OCI-LY7 (cell line): ENCODE measurements at regions not wholly inside any gene's neighbourhood (a gene's known extent, or its start where the extent isn't known, plus 50 kb on each side); places are given as distances from the start of the nearest gene placed in this dataset.

Source experiments
- BruUV-seq: library from RNA; stranded (reverse); fragments of 400-500 nt; replicated peaks from 2 replicates; lab custom pipeline; 2021; lab: Mats Ljungman, UMichigan
- CTCF ChIA-PET: fragments of 300-600 bp; sonication (Branson Sonifier 250); formaldehyde crosslinking; loops from one replicate; lab custom pipeline; 2022; ENCODE audit warnings: antibody characterized with exemption; ENCODE audit not compliant: unreplicated experiment; lab: Charles Lee
- POLR2A ChIA-PET: fragments of 300-600 bp; sonication (Branson Sonifier 250); formaldehyde crosslinking; loops from one replicate; lab custom pipeline; 2022; ENCODE audit warnings: antibody characterized with exemption; lab: Charles Lee
- DNase-seq: peaks from one replicate; pipeline ENCODE4 v3.0.0-alpha.2; 2015; ENCODE audit warnings: low spot score
- H2AFZ ChIP-seq: fragments of 200-600 bp; sonication (generic), shearing (Covaris generic); 2 replicates; pipeline ENCODE4 v1.6.1; 2014; ENCODE audit warnings: mild to moderate bottlenecking, antibody characterized with exemption, low read length, moderate library complexity
- H3K27ac ChIP-seq: fragments of 200-600 bp; sonication (generic); 2 replicates; pipeline ENCODE4 v1.5.1; 2014; ENCODE audit warnings: mixed run types, low read depth, mild to moderate bottlenecking, moderate library complexity, low read length, inconsistent platforms; ENCODE audit not compliant: poor library complexity, severe bottlenecking
- H3K36me3 ChIP-seq: fragments of 200-600 bp; sonication (generic); 2 replicates; pipeline ENCODE4 v1.6.1; 2014; ENCODE audit warnings: mild to moderate bottlenecking, antibody characterized with exemption, low read length, moderate library complexity, mixed read lengths; ENCODE audit not compliant: insufficient read depth
- H3K4me1 ChIP-seq: fragments of 200-600 bp; sonication (generic); 2 replicates; pipeline ENCODE4 v1.5.1; 2014; ENCODE audit warnings: mild to moderate bottlenecking, low read length; ENCODE audit not compliant: insufficient read depth, poor library complexity, severe bottlenecking
- H3K4me2 ChIP-seq: fragments of 200-600 bp; sonication (generic); 2 replicates; pipeline ENCODE4 v1.6.1; 2014; ENCODE audit warnings: mild to moderate bottlenecking, low read length
- H3K4me3 ChIP-seq: fragments of 200-600 bp; sonication (generic); 2 replicates; pipeline ENCODE4 v1.5.1; 2014; ENCODE audit warnings: mild to moderate bottlenecking, low read depth, low read length; ENCODE audit not compliant: poor library complexity, severe bottlenecking
- H3K79me2 ChIP-seq: fragments of 200-600 bp; sonication (generic); 2 replicates; pipeline ENCODE4 v1.6.1; 2016; ENCODE audit warnings: low read depth, mild to moderate bottlenecking, low read length, moderate library complexity, mixed read lengths; ENCODE audit not compliant: insufficient read depth
- H3K9me2 ChIP-seq: fragments of 200-600 bp; sonication (generic); 2 replicates; pipeline ENCODE4 v1.6.1; 2016; ENCODE audit warnings: mild to moderate bottlenecking, low read length, mixed read lengths; ENCODE audit not compliant: insufficient read depth
- H3K9me3 ChIP-seq: fragments of 200-600 bp; sonication (generic); 2 replicates; pipeline ENCODE4 v1.6.1; 2014; ENCODE audit warnings: mild to moderate bottlenecking, mixed run types, low read length, mixed read lengths
- H4K20me1 ChIP-seq: fragments of 200-600 bp; sonication (generic); 2 replicates; pipeline ENCODE4 v1.6.1; 2014; ENCODE audit warnings: mild to moderate bottlenecking, antibody characterized with exemption, low read length, moderate library complexity, mixed read lengths; ENCODE audit not compliant: insufficient read depth
- CTCF ChIP-seq: fragments of 200-600 bp; sonication (generic); conservative IDR thresholded peaks from 2 replicates; pipeline ENCODE4 v1.5.1; 2014; ENCODE audit warnings: mild to moderate bottlenecking, antibody characterized with exemption, low read length, moderate library complexity, mixed read lengths
- EZH2phosphoT487 ChIP-seq: fragments of 200-600 bp; sonication (generic); IDR thresholded peaks from 2 replicates; pipeline ENCODE4 v1.6.1; 2018; ENCODE audit warnings: low read depth, borderline replicate concordance, mild to moderate bottlenecking, mixed run types, antibody characterized with exemption, low read length, moderate library complexity, mixed read lengths
- intact Hi-C: fragments of 100-400 bp; cut with micrococcal nuclease; formaldehyde crosslinking; loops from one replicate; pipeline ENCODE4 v1.10.0; 2022; ENCODE audit not compliant: unreplicated experiment

GRCh38 chr3:74129611-74130010 is 484.8 kb downstream of the CNTN3 start:
- H3K4me3 ChIP-seq, result no peak overlapping the region
- H3K4me2 ChIP-seq, result no peak overlapping the region
- H3K9me2 ChIP-seq, result no peaks in the 10 kb centered on the region
- H3K9me3 ChIP-seq, result no peaks in the 10 kb centered on the region
- BruUV-seq, result no TSS peak
- H3K36me3 ChIP-seq, result no peaks in the 10 kb centered on the region
- no peak overlapping the region for H3K27ac ChIP-seq
- intact Hi-C loops, result no loop called here
- H2AFZ ChIP-seq, result no peak overlapping the region
- no peaks in the 10 kb centered on the region for H4K20me1 ChIP-seq
- H3K4me1 ChIP-seq, result no peaks in the 10 kb centered on the region
- TF ChIP-seq CTCF (no peak), EZH2phosphoT487 (no peak)
- DNase-seq, result no peak
- CTCF ChIA-PET, result no interaction called here
- no peaks in the 10 kb centered on the region for H3K79me2 ChIP-seq
- POLR2A ChIA-PET, result interaction anchor here (0.6 kb wide), 1 partner anchor 139 kb away, joined by 4 read pairs; no protein-coding TSS in a partner anchor

- no peak for TF ChIP-seq CTCF
- TF ChIP-seq EZH2phosphoT487, result no peak
- CTCF ChIA-PET, result no interaction called here
- no TSS peak for BruUV-seq
Measured at GRCh38 chr3:74129056-74129455, 485.4 kb downstream of the CNTN3 start.

GRCh38 chr3:74127256-74127655 is 487.2 kb downstream of the CNTN3 start:
- Histone ChIP-seq H3K36me3 (no peaks in the 10 kb centered on the region), H3K9me3 (no peaks in the 10 kb centered on the region), H3K4me3 (no peak overlapping the region), H3K4me2 (no peak overlapping the region), H3K9me2 (no peaks in the 10 kb centered on the region), H3K4me1 (no peaks in the 10 kb centered on the region), H3K27ac (no peak overlapping the region), H3K79me2 (no peaks in the 10 kb centered on the region), H2AFZ (no peak overlapping the region), H4K20me1 (no peaks in the 10 kb centered on the region)
- intact Hi-C loops, result no loop called here
- no TSS peak for BruUV-seq
- CTCF ChIA-PET, result no interaction called here
- TF ChIP-seq EZH2phosphoT487 (no peak), CTCF (no peak)
- POLR2A ChIA-PET, result interaction anchor here (0.7 kb wide), 1 partner anchor 83 kb away, joined by 3 read pairs; no protein-coding TSS in a partner anchor
- no peak for DNase-seq

More at GRCh38 chr3:74129056-74129455, 485.4 kb downstream of the CNTN3 start:
- POLR2A ChIA-PET, result no interaction called here
- Histone ChIP-seq H3K4me3 (no peak overlapping the region), H4K20me1 (no peaks in the 10 kb centered on the region), H3K9me2 (no peaks in the 10 kb centered on the region), H2AFZ (no peak overlapping the region), H3K9me3 (no peaks in the 10 kb centered on the region), H3K4me1 (no peaks in the 10 kb centered on the region), H3K4me2 (no peak overlapping the region), H3K27ac (no peak overlapping the region), H3K36me3 (no peaks in the 10 kb centered on the region), H3K79me2 (no peaks in the 10 kb centered on the region)
- intact Hi-C loops, result no loop called here
- no peak for DNase-seq
